ACC112 (cell line): ENCODE measurements at regions not wholly inside any gene's neighbourhood (a gene's known extent, or its start where the extent isn't known, plus 50 kb on each side); places are given as distances from the start of the nearest gene placed in this dataset.

Experiments used
- H2AFZ ChIP-seq: fragments of 200-600 bp; sonication (generic); one replicate; pipeline ENCODE4 v1.6.0; 2017; ENCODE audit warnings: antibody characterized with exemption, low read length; ENCODE audit not compliant: unreplicated experiment
- H3K27ac ChIP-seq: fragments of 200-600 bp; sonication (generic); 2 replicates; pipeline ENCODE4 v1.5.1; 2014; ENCODE audit warnings: low read depth, mild to moderate bottlenecking, antibody characterized with exemption, low read length, moderate library complexity
- H3K27me3 ChIP-seq: fragments of 200-600 bp; sonication (generic); 2 replicates; pipeline ENCODE4 v1.6.1; 2014; ENCODE audit warnings: mild to moderate bottlenecking, antibody characterized with exemption, low read length, moderate library complexity, mixed read lengths; ENCODE audit not compliant: insufficient read depth
- H3K36me3 ChIP-seq: fragments of 200-600 bp; sonication (generic); 2 replicates; pipeline ENCODE4 v1.6.1; 2016; ENCODE audit warnings: mild to moderate bottlenecking, antibody characterized with exemption, low read length, moderate library complexity, mixed read lengths; ENCODE audit not compliant: insufficient read depth
- H3K4me1 ChIP-seq: fragments of 200-600 bp; sonication (generic); one replicate; pipeline ENCODE4 v1.6.1; 2016; ENCODE audit warnings: low read length, mixed read lengths; ENCODE audit not compliant: insufficient read depth, unreplicated experiment, control insufficient read depth
- H3K4me3 ChIP-seq: fragments of 200-600 bp; sonication (generic); 2 replicates; pipeline ENCODE4 v1.5.1; 2014; ENCODE audit warnings: mild to moderate bottlenecking, low read depth, low read length
- H3K79me2 ChIP-seq: fragments of 200-600 bp; sonication (generic); one replicate; pipeline ENCODE4 v1.6.0; 2016; ENCODE audit warnings: low read length; ENCODE audit not compliant: control insufficient read depth, unreplicated experiment, insufficient read depth

GRCh38 chr3:157775446-157775845 is 272.2 kb upstream of the VEPH1 start:
- H3K4me1 ChIP-seq = no peaks in the 10 kb centered on the region
- no peak overlapping the region for H3K4me3 ChIP-seq
- no peaks in the 10 kb centered on the region for H3K36me3 ChIP-seq
- no peaks in the 10 kb centered on the region for H3K79me2 ChIP-seq
- H3K27ac ChIP-seq = no peak overlapping the region
- no peak overlapping the region for H2AFZ ChIP-seq
- H3K27me3 ChIP-seq = no peaks in the 10 kb centered on the region

DNA sequence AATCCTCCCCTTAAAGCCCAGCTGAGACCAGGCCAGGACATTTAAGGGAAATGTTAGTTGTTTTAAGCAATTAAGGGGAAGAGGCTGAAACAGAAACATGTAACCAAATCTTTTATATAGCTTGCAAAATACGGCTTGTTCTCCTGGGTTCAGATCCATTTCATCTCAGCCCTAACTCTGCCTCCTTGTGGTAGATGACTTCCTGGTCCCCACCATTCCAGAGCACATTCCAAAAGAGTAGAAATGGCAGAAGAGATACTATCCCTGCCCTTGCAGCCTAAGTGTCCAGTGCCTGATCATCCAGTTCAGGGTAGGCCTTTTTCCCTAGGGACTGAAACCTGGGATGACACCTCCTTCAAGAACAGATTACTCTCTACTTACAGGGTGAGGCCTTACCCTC is 266.2 kb upstream of the VEPH1 start:
- no peak overlapping the region for H3K27ac ChIP-seq
- no peaks in the 10 kb centered on the region for H3K4me1 ChIP-seq
- H3K4me3 ChIP-seq = no peak overlapping the region
- no peaks in the 10 kb centered on the region for H3K27me3 ChIP-seq
- H3K36me3 ChIP-seq = no peaks in the 10 kb centered on the region
- H2AFZ ChIP-seq = no peak overlapping the region
- no peaks in the 10 kb centered on the region for H3K79me2 ChIP-seq

DNA sequence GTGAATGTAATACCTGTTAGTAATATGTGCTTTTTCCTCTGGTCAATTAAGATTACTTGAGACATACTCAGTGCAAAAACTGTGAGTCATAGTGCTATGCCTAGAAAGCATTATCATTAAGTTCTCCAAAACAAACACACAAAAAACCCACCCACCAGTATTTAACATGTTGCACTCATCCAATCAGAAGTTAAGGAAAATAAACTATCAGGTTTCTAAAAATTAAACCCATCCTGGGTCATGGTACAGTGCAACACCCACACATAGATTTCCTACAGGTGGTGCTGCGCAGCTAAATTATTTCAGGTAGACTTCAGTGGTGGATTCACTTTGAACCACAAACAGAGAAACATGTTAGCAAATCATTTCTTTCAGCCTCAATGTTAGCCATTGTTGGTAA is 264.4 kb upstream of the VEPH1 start:
- Histone ChIP-seq H3K4me1 (no peaks in the 10 kb centered on the region), H3K4me3 (no peak overlapping the region), H2AFZ (no peak overlapping the region), H3K27ac (no peak overlapping the region), H3K36me3 (no peaks in the 10 kb centered on the region), H3K79me2 (no peaks in the 10 kb centered on the region), H3K27me3 (0 out of 2 replicates have a peak, but pooled peaks cover 3% of the 10 kb centered on the region)

GRCh38 chr3:157763644-157764043 is 260.4 kb upstream of the VEPH1 start:
- Histone ChIP-seq H3K27ac (no peak overlapping the region), H3K36me3 (no peaks in the 10 kb centered on the region), H3K4me1 (no peaks in the 10 kb centered on the region), H3K79me2 (no peaks in the 10 kb centered on the region), H2AFZ (no peak overlapping the region), H3K27me3 (0 out of 2 replicates have a peak, but pooled peaks cover 7% of the 10 kb centered on the region), H3K4me3 (no peak overlapping the region)

- H3K79me2 ChIP-seq = no peaks in the 10 kb centered on the region
- H3K36me3 ChIP-seq = no peaks in the 10 kb centered on the region
- H3K4me1 ChIP-seq = no peaks in the 10 kb centered on the region
- H3K27ac ChIP-seq = no peak overlapping the region
- no peak overlapping the region for H2AFZ ChIP-seq
- H3K27me3 ChIP-seq = 0 out of 2 replicates have a peak, but pooled peaks cover 7% of the 10 kb centered on the region
- H3K4me3 ChIP-seq = no peak overlapping the region
Observed at GRCh38 chr3:157759311-157759710, 256.1 kb upstream of the VEPH1 start.

GRCh38 chr3:157755233-157755632 is 252.0 kb upstream of the VEPH1 start:
- Histone ChIP-seq H3K27me3 (no peaks in the 10 kb centered on the region), H3K4me1 (no peaks in the 10 kb centered on the region), H3K36me3 (no peaks in the 10 kb centered on the region), H3K4me3 (no peak overlapping the region), H2AFZ (no peak overlapping the region), H3K79me2 (no peaks in the 10 kb centered on the region), H3K27ac (no peak overlapping the region)

GRCh38 chr3:157754451-157754850 is 251.2 kb upstream of the VEPH1 start:
- Histone ChIP-seq H3K36me3 (no peaks in the 10 kb centered on the region), H3K27ac (no peak overlapping the region), H2AFZ (no peak overlapping the region), H3K4me3 (no peak overlapping the region), H3K27me3 (no peaks in the 10 kb centered on the region), H3K79me2 (no peaks in the 10 kb centered on the region), H3K4me1 (no peaks in the 10 kb centered on the region)

GRCh38 chr3:157753787-157754136 is 250.5 kb upstream of the VEPH1 start:
- no peak overlapping the region for H3K27ac ChIP-seq
- H3K27me3 ChIP-seq = no peaks in the 10 kb centered on the region
- H2AFZ ChIP-seq = no peak overlapping the region
- no peaks in the 10 kb centered on the region for H3K36me3 ChIP-seq
- H3K4me1 ChIP-seq = no peaks in the 10 kb centered on the region
- H3K4me3 ChIP-seq = no peak overlapping the region
- no peaks in the 10 kb centered on the region for H3K79me2 ChIP-seq

- Histone ChIP-seq H3K27ac (no peak overlapping the region), H3K4me3 (no peak overlapping the region), H3K79me2 (no peaks in the 10 kb centered on the region), H3K27me3 (no peaks in the 10 kb centered on the region), H2AFZ (no peak overlapping the region), H3K36me3 (no peaks in the 10 kb centered on the region), H3K4me1 (no peaks in the 10 kb centered on the region)
Observed at GRCh38 chr3:157752956-157753786, 250.0 kb upstream of the VEPH1 start.

GRCh38 chr3:157752554-157752953 is 249.3 kb upstream of the VEPH1 start:
- Histone ChIP-seq H3K4me3 (no peak overlapping the region), H3K27me3 (no peaks in the 10 kb centered on the region), H3K27ac (no peak overlapping the region), H3K4me1 (no peaks in the 10 kb centered on the region), H2AFZ (no peak overlapping the region), H3K79me2 (no peaks in the 10 kb centered on the region), H3K36me3 (no peaks in the 10 kb centered on the region)

DNA sequence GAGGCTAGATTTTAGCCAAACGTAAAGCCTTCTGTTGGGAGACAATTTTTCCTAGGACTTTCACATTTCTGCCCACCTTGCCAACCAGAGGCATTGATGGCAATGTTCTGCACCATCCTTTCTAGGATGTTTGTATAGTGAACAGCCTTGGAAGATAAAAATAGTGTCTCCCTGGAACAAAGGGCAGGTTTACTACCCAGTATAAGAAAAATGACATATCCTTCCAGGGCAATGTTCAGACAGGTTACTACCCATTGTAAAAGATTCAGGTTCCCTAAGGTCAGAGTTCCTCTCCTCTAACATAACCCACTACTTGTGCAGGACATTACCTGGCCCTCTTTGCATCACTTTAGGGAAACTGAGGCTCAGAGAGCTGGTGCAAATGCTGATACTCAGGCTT is 248.2 kb upstream of the VEPH1 start:
- Histone ChIP-seq H3K27ac (no peak overlapping the region), H3K27me3 (no peaks in the 10 kb centered on the region), H3K4me3 (no peak overlapping the region), H2AFZ (no peak overlapping the region), H3K36me3 (no peaks in the 10 kb centered on the region), H3K4me1 (no peaks in the 10 kb centered on the region), H3K79me2 (no peaks in the 10 kb centered on the region)
